HG03097 (cell line): ENCODE measurements at regions not wholly inside any gene's neighbourhood (a gene's known extent, or its start where the extent isn't known, plus 50 kb on each side); places are given as distances from the start of the nearest gene placed in this dataset.

Experiments
- ATAC-seq: cut with Tn5 transposase; IDR thresholded peaks from one replicate; pipeline ENCODE4 v1.9.1; 2021; ENCODE audit not compliant: unreplicated experiment, low FRiP score

DNA sequence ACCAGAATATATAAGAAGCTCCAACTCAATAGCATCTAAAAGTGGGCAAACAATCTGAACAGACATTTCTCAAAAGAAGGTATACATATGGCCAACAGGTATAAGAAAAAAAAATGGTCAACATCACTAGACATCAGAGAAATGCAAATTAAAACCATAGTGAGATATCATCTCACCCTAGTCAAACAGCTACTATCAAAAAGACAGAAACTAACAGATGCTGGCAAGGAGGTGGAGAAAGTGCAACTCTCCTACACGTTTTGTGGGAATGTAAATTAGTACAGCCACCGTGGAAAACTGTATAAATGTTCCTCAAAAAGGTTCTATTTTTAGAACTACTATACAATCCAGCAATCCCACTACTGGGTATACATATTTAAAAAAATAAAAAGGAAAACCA is 199.9 kb upstream of the SMC2 start:
- ATAC-seq = no peak

DNA sequence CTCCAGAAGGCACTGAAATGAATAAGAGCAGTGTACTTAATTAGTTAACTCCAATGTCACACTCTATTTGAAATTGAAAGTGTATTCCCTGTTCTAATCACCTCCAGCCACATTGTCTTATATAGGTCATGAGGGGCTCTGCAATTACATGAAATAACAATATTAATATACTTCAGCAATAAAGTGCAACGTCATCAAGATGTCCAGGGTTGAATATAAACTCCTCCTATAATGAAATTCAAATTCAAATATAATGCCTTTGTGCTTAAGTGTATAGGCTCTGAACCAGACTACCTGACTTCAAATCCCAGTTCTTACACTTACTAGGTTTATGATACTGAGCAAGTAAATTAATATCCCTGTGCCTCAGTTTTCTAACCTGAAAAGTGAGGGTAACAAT is 195.6 kb upstream of the SMC2 start:
- ATAC-seq = no peak

DNA sequence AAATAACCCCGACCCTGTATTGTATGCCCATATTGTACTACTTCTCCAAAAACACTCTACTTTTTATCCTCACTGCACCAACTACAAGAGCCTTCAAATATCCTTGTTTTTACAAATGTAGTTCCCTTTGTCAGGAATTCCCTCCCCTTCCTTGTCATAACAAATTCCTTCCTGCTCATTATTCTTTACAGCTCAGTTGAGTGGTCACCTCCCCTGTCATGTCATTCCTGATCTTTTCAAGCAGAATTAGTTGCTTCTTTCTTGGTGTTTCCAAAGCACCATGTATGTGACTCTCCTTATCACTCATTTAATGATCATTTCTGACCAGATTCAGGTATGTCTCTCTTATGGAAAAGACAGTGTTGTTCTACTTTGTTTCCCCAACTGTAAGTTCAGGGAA is 194.2 kb upstream of the SMC2 start:
- ATAC-seq = no peak

DNA sequence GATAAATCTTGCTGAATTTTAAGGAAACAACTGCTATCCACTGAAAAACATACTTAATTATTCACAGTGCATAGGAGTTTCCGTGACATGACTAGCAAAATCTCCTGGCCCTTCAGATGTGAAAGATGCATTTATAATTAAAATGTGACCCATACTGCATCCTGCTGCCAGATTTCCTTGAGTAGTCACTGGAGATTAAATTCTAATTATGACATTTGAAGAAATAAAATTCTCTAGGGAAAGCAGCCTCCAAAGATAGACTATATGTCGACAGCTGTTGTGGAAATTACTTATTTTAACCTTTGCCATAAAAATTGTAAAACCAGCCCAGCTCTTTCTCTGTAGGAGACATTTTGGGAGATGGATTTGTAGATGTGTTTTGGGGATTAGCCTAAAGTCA is 193.6 kb upstream of the SMC2 start:
- ATAC-seq = no peak

DNA sequence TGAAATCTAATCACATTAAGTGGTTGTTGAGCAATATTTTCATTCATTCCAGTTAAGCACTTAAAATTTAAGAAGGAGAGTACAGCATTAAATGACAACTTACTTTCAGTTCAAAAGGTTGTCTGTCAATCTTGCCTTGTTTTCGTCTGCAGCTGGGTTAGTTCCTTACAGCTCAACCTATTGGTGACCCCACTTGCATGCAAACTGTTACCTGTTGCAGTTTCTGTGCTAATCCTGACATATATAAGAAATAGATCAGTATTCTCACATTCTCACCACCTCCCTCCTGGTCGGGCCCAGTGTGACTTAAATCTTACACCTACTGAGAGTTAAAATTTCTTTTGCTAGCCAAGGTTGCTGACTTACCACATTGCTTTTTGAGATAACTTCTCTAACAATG is 191.8 kb upstream of the SMC2 start:
- no peak for ATAC-seq

DNA sequence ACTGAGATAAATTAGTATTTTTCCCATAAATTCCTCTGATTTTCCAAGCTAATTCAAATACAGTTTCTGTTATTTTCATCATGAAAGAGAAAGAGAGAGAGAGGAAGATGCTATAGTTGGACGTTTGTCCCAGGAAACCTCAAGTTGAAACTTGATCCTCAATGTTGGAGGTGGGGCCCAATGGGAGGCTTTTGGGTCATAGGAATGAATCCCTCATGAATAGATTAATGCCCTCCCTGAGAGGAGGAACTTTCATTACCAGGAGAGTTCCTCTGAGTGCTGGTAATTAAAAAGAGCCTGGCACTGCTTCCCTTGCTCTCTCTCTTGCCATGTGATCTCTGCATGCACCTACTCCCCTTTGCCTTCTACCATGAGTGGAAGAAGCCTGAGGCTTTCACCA is 189.9 kb upstream of the SMC2 start:
- ATAC-seq = no peak

DNA sequence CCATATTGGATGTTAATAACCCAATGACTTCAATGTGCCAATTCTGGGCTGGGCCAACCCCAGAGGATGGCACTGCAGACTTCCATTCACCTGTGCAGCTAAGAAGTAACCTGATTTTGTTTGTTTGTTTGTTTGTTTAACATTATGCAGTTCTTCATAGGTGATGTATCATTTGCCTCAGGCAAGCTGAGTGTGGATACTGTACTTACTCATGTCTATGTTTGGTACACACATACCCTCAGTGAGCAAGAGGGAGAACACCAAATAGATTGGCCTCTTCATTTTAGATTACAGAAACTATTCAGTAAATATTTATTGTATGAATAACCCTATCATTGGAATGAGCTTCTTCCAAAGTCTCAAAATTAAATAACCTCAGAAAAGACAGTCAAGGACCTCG is 180.2 kb upstream of the SMC2 start:
- no peak for ATAC-seq

DNA sequence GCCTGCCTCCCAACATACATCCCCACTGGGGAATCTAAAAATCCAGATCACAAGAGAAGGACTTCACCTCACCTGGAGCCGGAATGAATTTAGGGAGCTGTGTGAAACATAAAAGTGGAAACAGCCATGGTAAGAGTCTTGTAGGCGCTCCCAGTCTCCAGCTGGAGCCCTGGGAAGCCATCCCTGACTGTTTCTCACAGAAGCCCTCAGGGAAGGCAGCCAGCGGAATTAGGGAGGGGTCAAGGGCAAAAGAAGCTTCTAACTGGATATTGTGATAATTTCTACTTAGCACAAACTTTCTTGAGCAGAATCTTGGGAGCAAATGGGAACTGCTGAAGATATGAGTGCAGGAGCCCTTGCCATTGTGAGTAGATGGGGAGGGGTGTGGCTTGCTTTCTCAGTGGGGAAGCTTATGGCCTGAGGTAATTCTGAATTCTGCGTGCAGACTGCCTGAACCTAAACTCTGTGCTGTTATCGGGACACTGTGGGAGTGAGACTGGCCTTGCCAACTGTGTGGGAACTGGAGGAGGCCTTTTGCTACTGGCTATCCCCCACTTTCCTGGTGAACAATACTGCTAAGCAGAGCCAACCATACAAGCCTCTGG is 174.4 kb upstream of the SMC2 start:
- ATAC-seq = no peak

DNA sequence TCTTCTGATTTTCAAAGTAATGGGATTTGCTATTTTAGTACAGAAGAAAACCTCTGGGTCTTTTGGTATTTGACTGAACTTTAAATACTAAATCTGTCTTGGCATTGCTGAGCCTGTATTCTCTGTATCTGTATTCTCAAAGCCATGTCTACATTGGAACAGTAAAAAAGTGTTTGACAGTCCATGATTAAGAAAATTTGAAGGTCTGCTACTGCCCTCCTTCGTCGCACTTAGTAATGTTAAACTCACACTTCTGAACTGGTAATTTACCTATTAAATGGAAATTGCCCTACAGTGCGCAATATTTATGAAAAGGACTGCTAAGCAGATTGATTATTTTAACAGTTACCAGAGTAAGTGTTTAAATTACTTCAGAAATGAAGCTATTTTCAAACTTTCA is 165.7 kb upstream of the SMC2 start:
- ATAC-seq = no peak

DNA sequence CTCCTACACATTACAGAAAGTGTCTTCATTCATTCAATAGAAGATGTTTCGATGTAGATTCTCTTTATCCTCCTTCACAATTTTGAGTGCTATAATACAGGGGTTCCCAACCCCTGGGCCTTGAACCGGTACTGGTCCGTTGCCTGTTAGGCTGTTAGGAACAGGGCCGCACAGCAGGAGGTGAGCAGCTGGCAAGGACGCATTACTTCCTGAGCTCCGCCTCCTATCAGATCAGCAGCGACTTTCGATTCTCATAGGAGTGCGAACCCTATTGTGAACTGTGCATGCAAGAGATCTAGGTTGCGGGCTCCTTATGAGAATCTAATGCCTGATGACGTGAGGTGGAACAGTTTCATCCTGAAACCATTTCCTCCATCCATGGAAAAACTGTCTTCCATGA is 153.0 kb upstream of the SMC2 start:
- ATAC-seq = no peak

DNA sequence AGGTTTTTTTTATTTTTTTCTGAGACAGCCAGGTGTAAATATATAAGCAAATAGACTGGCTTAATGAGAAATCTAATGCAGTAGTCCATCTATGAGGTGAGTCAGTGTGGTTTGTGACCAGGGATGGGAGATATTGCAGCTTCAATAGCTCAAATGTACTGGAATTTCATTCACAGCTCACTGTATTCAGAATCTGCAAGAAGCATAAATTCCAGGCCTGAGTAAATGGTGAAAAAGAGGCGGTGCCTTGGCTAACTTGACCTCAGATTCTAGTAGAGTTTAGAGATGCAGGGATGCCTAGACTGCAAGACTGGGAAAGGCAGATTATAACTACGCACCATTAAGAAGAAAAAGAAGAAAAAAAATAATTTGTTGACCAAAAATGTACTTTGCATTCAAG is 151.9 kb upstream of the SMC2 start:
- no peak for ATAC-seq

DNA sequence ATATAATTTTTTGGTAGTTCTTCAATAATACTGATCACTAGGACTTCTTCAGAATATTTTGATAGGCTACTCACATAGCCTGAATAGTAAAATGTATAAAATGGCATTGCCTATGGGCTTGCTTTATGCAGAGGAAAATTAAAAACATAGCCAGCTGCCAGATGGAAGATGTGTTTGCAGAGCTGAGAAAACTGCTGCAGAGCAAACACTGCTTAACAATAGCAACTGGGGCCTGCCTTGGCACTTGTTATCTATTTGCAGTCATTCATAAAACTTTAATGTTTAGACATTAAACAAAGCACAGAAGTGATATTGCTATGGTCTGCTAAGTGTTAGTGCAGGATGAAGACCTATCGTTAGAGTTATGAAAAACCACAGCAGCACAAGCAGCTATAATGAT is 151.5 kb upstream of the SMC2 start:
- no peak for ATAC-seq

DNA sequence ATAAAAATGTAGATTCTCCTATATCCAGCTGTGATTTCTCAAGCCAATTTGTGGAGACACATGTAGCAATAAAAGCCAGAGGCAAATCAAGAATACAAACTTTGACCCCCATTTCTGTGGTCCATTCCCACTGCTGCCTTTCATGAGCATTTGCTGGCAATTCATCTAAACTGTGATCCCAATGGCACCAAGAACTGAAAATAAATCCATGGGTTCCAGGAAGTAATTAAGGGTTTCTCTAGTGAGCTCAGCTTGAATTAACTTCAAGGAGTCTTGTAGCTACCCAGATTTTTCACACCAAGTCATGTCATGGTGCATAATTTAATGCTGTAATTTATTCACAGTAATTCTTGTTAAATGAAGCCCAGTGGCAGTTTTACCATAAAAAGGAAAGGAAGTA is 145.0 kb upstream of the SMC2 start:
- no peak for ATAC-seq

DNA sequence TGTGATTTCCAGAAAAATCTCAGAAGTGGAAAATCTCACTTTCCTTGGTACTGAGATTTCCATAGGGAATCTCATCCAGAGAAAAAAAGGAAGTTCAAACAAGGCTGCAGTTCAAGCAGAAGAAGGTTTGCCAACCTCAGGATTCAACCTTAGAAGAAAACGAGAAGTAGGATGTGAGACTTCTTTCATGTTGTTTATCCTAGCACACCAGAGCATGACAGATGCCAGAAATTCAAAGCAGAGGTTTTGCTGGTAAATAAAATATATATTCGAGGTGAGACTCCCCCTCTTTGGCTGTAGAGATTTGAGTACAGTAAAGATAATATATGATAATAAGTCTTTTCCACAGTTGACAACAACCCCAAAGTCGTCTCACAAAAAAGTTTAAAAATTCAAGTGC is 116.9 kb upstream of the SMC2 start:
- ATAC-seq = no peak

DNA sequence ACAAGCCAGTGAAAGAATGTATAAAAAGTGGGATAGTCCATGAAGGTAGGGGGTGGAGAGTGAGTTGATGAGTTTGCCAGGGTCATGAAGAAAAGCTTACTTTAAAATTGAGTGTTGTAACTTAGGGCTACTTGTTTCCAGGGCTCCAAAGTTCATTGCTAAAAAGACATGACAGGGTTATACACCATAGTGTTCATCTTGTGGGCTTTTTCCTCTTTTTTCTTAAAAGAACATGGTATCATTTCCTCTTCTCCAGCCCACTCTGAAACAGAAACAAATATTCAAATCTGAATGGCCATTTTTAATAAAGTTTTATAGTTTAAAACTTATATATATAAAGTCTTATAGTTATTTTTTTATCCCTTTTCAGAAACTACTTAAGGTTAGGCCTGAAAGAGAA is 115.7 kb upstream of the SMC2 start:
- no peak for ATAC-seq

DNA sequence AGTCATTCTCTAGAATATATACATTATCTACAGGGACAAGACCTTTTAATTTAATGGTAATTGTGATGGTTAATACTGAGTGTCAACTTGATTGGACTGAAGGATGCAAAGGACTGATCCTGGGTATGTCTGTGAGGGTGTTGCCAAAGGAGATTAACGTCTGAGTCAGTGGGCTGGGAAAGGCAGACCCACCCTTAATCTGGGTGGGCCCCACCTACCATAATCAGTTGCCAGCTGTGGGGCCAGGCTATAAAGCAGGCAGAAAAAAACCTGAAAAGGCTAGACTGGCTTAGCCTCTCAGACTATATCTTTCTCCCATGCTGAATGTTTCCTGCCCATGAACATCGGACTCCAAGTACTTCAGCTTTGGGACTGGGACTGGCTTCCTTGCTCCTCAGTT is 112.2 kb upstream of the SMC2 start:
- no peak for ATAC-seq

DNA sequence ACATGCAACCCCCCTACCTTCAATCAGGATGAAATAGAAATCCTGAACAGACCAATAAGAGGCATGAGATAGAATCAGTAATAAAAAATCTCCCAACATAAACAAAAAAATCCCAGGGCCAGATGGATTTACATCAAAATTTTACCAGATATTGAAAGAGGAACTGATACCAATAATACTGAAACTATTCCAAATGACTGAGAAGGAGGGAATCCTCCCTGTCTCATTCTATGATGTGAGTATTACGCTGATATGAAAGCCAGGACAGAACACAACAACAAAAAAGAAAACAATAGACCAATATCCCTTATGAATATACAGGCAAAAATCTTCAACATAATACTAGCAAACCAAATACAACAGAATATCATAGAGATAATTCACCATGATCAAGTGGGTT is 109.0 kb upstream of the SMC2 start:
- ATAC-seq = no peak

DNA sequence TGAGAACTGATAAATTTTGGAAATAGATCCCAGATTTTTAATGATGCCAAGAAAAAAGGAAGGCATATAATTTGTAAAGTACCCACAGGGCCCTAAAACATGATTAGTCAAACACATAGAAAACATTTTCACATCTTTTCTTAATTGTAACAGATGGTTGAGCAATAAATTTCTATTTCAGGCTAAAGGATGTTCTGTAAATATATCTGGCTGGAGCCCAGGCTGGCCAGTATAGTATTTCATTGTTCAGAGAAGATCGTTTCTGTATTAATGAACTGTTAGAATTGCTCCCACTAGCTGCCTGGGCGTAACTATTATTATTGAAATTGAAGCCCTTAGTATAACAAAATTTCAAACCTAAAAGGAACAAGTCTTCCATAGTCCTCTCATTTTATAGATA is 105.3 kb upstream of the SMC2 start:
- ATAC-seq = no peak

DNA sequence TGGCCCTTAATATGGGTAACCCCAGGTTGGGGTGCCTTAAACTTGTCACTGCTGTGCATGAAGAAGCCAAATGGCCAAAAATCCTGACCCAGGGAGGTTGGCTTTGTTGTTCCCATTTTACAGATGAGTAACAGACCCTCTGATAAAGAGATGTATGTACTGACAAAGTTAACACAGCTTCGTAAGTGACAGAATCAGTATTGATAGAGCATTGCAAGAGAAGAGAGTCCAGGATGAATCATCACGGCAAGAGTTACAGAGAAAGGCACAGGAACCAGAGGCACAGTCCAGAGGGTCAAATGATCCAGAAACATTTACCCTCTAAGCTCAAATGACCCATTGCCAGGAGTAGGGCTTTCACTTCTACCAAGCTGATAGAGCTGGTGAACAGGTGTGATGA is 103.8 kb upstream of the SMC2 start:
- no peak for ATAC-seq

DNA sequence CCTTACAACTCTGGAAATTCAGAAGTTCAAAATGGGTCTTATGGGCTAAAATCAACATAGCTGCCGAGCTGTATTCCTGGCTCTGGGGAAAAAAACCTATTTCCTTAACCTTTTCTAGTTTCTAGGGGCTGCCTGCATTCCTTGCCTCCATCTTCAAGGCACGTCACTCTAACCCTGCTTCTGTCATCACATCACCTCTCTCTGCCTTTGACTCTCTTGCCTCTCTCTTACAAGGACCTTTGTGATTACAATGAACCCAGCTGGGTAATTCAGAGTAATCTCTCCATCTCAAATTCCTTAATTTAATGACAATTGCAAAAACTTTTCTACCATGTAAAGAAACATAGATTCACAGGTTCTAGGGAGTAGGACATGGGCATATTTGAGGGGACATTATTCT is 103.1 kb upstream of the SMC2 start:
- ATAC-seq = no peak

DNA sequence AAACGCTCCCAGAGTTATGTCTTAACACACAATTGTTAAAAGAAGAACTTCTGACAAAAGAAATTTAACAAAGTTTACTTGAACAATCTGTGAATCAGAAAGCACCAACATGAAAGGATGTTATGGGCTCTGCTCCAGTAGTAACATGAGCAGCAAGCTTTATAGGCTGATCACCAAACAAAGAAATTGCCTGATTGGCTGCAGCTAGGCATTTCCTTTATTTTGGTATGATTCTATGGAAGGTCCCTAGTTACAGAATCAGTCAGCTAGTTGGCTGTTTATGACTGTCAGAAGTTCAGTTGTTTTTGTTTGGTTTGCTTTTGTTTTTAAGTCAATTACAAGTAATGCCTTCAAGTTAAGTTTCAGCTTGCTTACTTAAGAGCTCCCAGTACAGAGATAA is 102.4 kb upstream of the SMC2 start:
- peak; percentile 88 for ATAC-seq

DNA sequence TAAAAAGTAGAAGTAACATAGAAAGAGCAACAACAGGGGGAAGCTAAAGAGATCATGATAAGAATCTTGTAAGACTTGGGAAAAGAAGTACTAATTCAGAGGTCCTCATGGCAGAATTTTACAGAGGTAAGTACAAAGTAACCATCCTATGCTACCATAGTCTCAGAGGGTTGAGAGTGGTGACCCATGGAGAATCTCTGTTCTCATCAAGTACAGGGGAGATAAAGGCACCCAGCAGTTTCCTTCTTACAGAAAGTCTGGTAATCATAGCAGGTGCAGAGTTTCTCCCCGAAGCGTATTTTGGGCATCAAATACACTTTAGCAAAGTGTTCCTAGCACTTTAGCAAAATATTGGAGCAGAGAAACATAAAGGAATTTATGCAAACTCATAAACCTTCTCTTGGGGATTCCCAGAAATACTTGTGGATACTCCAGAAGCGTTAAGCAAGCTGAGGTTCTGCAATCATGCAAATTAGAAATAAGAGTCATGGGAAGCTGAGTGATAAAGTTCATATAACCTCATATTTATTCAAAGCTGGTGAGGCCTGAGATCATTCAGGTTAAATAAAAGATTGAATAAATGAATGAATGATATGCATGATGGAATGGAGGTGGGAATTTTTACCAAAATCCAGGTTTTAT is 101.0 kb upstream of the SMC2 start:
- ATAC-seq = no peak

DNA sequence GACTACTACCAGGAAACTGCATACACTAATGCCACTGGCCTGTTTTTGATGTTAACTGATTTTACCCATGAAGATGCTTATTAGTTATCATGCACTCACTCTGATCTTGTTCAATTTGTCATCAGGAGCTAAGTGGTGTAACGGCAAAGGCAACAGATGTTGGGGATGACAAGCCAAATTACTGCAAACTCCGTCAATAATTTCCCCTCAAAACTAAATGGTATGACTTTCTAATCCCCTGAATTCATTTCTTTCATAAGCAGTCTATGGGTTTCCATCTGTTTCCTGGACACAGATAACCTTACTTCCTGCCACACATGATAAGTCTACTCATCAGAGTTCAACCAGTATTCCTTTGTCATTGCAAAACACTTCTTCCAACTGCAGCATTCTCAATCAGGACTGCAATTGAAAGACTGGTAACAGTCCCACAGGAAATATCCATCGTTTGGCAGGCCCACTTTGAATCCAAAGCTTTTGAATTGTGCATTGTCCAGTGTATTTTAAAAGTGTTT is 96.2 kb upstream of the SMC2 start:
- ATAC-seq = no peak
